H1 (cell line): ENCODE measurements at regions not wholly inside any gene's neighbourhood (a gene's known extent, or its start where the extent isn't known, plus 50 kb on each side); places are given as distances from the start of the nearest gene placed in this dataset.

Source experiments
- CTCF ChIA-PET: fragments of 300-600 bp; sonication (Branson Sonifier 250); formaldehyde crosslinking; loops from one replicate; lab custom pipeline; 2021; ENCODE audit not compliant: partially characterized antibody; lab: Charles Lee
- POLR2A ChIA-PET: fragments of 300-600 bp; sonication (Branson Sonifier 250); formaldehyde crosslinking; loops from one replicate; lab custom pipeline; 2021; ENCODE audit warnings: inconsistent platforms; ENCODE audit not compliant: partially characterized antibody; lab: Charles Lee
- DNase-seq, 2 experiments: peaks; one replicate each; pipeline versions ENCODE4 v3.0.0 to v3.0.0-alpha.2; 2010 to 2022; ENCODE audit warnings: low spot score in 2 of 2, low read depth in 1 of 2, mixed read lengths in 1 of 2
- FAIRE-seq: peaks from 2 replicates; lab custom pipeline; 2011; peaks lifted over from hg19 to GRCh38; lab: Jason Lieb, UNC
- H2AFZ ChIP-seq: 2 replicates; pipeline ENCODE4 v1.8.1; 2012; ENCODE audit warnings: low read length, inconsistent platforms
- H2AK5ac ChIP-seq: 2 replicates; pipeline ENCODE4 v1.6.1; 2013; ENCODE audit warnings: low read depth, low read length
- H2BK120ac ChIP-seq: replicated peaks from 2 replicates; pipeline ENCODE3; 2013; ENCODE audit warnings: low read depth, low read length, inconsistent platforms
- H2BK12ac ChIP-seq: 2 replicates; pipeline ENCODE4 v1.6.1; 2013; ENCODE audit warnings: low read depth, low read length
- H2BK15ac ChIP-seq: 2 replicates; pipeline ENCODE4 v1.6.1; 2013; ENCODE audit warnings: low read length
- H2BK20ac ChIP-seq: 2 replicates; pipeline ENCODE4 v1.6.1; 2013; ENCODE audit warnings: low read length
- H2BK5ac ChIP-seq: 2 replicates; pipeline ENCODE4 v1.6.1; 2013; ENCODE audit warnings: low read depth, low read length
- H3K14ac ChIP-seq: 2 replicates; pipeline ENCODE4 v1.6.1; 2013; ENCODE audit warnings: inconsistent platforms; ENCODE audit not compliant: insufficient read length
- H3K18ac ChIP-seq: 2 replicates; pipeline ENCODE4 v1.6.1; 2013; ENCODE audit warnings: low read length; ENCODE audit errors: extremely low read depth
- H3K23ac ChIP-seq: 2 replicates; pipeline ENCODE4 v1.6.1; 2013; ENCODE audit warnings: inconsistent platforms; ENCODE audit not compliant: insufficient read length
- H3K23me2 ChIP-seq: 2 replicates; pipeline ENCODE4 v1.6.1; 2013; ENCODE audit warnings: low read depth, low read length
- H3K27ac ChIP-seq: 2 replicates; pipeline ENCODE4 v1.6.1; 2011; ENCODE audit warnings: low read depth, low read length, inconsistent platforms
- H3K27me3 ChIP-seq, 4 experiments: replicated peaks in 1 of 4; 1 replicate in 1 of 4; 2 replicates in 3 of 4; pipeline versions ENCODE4 v1.6.1 to v1.8.1; 2011 to 2013; ENCODE audit warnings: low read length in 3 of 4, mild to moderate bottlenecking in 3 of 4, inconsistent platforms in 2 of 4, mixed read lengths in 2 of 4, moderate library complexity in 1 of 4; ENCODE audit not compliant: control insufficient read depth in 3 of 4, insufficient read depth in 3 of 4; ENCODE audit errors: extremely low read depth in 1 of 4
- H3K36me3 ChIP-seq, 4 experiments: 2 replicates each; pipeline versions ENCODE4 v1.6.1 to v1.8.1; 2011 to 2013; ENCODE audit warnings: mild to moderate bottlenecking in 4 of 4, low read length in 3 of 4, moderate library complexity in 2 of 4, control low read depth in 1 of 4, inconsistent platforms in 1 of 4; ENCODE audit not compliant: insufficient read depth in 4 of 4, control insufficient read depth in 2 of 4
- H3K4ac ChIP-seq: replicated peaks from 2 replicates; pipeline ENCODE3; 2013; ENCODE audit warnings: low read length, low read depth, mixed read lengths, inconsistent platforms; ENCODE audit not compliant: insufficient read length
- H3K4me1 ChIP-seq, 4 experiments: replicated peaks in 1 of 4; 1 replicate in 1 of 4; 2 replicates in 3 of 4; pipeline versions ENCODE4 v1.6.1 to v1.8.1; 2011 to 2013; ENCODE audit warnings: low read length in 3 of 4, inconsistent platforms in 2 of 4, mixed read lengths in 1 of 4; ENCODE audit not compliant: insufficient read depth in 4 of 4, control insufficient read depth in 3 of 4
- H3K4me2 ChIP-seq, 2 experiments: 2 replicates each; pipeline versions ENCODE4 v1.6.1 to v1.8.1; 2011 to 2013; ENCODE audit warnings: low read depth in 2 of 2, low read length in 2 of 2, control low read depth in 1 of 2, inconsistent platforms in 1 of 2, mild to moderate bottlenecking in 1 of 2; ENCODE audit not compliant: insufficient read depth in 1 of 2
- H3K4me3 ChIP-seq, 4 experiments: fragments of 200-600, 300-600 bp in 1 of 4; sonication (generic), shearing (Covaris generic), sonication (Bioruptor Twin) in 1 of 4; 2 replicates each; pipeline versions ENCODE4 v1.5.1 to v1.8.1; 2011 to 2016; ENCODE audit warnings: low read length in 4 of 4, low read depth in 3 of 4, control low read depth in 2 of 4, inconsistent platforms in 2 of 4, mild to moderate bottlenecking in 2 of 4, mixed read lengths in 1 of 4, moderate library complexity in 1 of 4; ENCODE audit not compliant: insufficient read depth in 2 of 4; ENCODE audit errors: extremely low read depth in 1 of 4
- H3K56ac ChIP-seq: replicated peaks from 2 replicates; pipeline ENCODE3; 2013; ENCODE audit warnings: low read depth, mild to moderate bottlenecking, mixed read lengths, low read length, inconsistent platforms; ENCODE audit not compliant: insufficient read length
- H3K79me1 ChIP-seq: 2 replicates; pipeline ENCODE4 v1.6.1; 2013; ENCODE audit warnings: low read depth, low read length, control low read depth
- H3K79me2 ChIP-seq, 2 experiments: 2 replicates each; pipeline versions ENCODE4 v1.6.1 to v1.8.1; 2012 to 2013; ENCODE audit warnings: low read length in 2 of 2, mild to moderate bottlenecking in 2 of 2, inconsistent platforms in 1 of 2; ENCODE audit not compliant: insufficient read depth in 2 of 2, control insufficient read depth in 1 of 2
- H3K9ac ChIP-seq, 4 experiments: replicated peaks in 1 of 4; 1 replicate in 1 of 4; 2 replicates in 3 of 4; pipeline versions ENCODE4 v1.6.1 to v1.8.1; 2011 to 2013; ENCODE audit warnings: low read depth in 3 of 4, low read length in 3 of 4, control low read depth in 2 of 4, mild to moderate bottlenecking in 2 of 4, moderate library complexity in 2 of 4, inconsistent platforms in 1 of 4; ENCODE audit errors: extremely low read depth in 1 of 4
- H3K9me3 ChIP-seq, 2 experiments: 2 replicates each; pipeline versions ENCODE4 v1.6.1 to v1.8.1; 2012 to 2013; ENCODE audit warnings: mild to moderate bottlenecking in 2 of 2, moderate library complexity in 2 of 2, control low read depth in 1 of 2, inconsistent platforms in 1 of 2, low read depth in 1 of 2, low read length in 1 of 2, mixed read lengths in 1 of 2; ENCODE audit not compliant: insufficient read depth in 2 of 2
- H4K20me1 ChIP-seq, 2 experiments: replicated peaks in 1 of 2; 2 replicates each; pipeline versions ENCODE3 to v1.8.1; 2011 to 2013; ENCODE audit warnings: inconsistent platforms in 2 of 2, low read length in 2 of 2, mild to moderate bottlenecking in 1 of 2; ENCODE audit not compliant: insufficient read depth in 2 of 2, control insufficient read depth in 1 of 2
- H4K5ac ChIP-seq: 2 replicates; pipeline ENCODE4 v1.6.1; 2013; ENCODE audit warnings: low read length, low read depth, mixed read lengths, inconsistent platforms; ENCODE audit not compliant: insufficient read length
- H4K8ac ChIP-seq: 2 replicates; pipeline ENCODE4 v1.8.0; 2013; ENCODE audit warnings: mild to moderate bottlenecking, moderate library complexity, low read length, inconsistent platforms; ENCODE audit not compliant: insufficient read depth; ENCODE audit errors: extremely low read depth
- H4K91ac ChIP-seq: replicated peaks from 2 replicates; pipeline ENCODE3; 2013; ENCODE audit warnings: low read length, mixed read lengths, inconsistent platforms; ENCODE audit not compliant: insufficient read length
- BCL11A ChIP-seq, 2 experiments: IDR thresholded peaks; one replicate each; pipeline ENCODE4 v1.6.1; 2011; ENCODE audit warnings: low read depth in 2 of 2, low read length in 2 of 2, mild to moderate bottlenecking in 2 of 2
- BRCA1 ChIP-seq: IDR thresholded peaks from 2 replicates; pipeline ENCODE4 v1.6.1; 2012; ENCODE audit warnings: low read depth, low read length, improper control_type of control experiment
- CTBP2 ChIP-seq: IDR thresholded peaks from 2 replicates; pipeline ENCODE4 v1.7.0; 2011; ENCODE audit warnings: borderline replicate concordance, mild to moderate bottlenecking, moderate library complexity, mixed read lengths, low read length; ENCODE audit not compliant: insufficient read depth, insufficient read length
- EGR1 ChIP-seq: IDR thresholded peaks from 2 replicates; pipeline ENCODE4 v1.6.1; 2011; ENCODE audit warnings: low read depth, low read length, borderline replicate concordance
- WGBS, 2 experiments: shearing (Covaris generic) in 1 of 2; methylation state at CpG; one replicate each; pipeline versions ENCODE4 v1.1.6 to v1.1.7; 2013 to 2015; ENCODE audit warnings: low lambda C conversion rate in 2 of 2, mixed read lengths in 2 of 2, inconsistent platforms in 1 of 2, low coverage in 1 of 2, missing lambda C conversion rate in 1 of 2; ENCODE audit not compliant: insufficient replicate concordance in 2 of 2, insufficient coverage in 1 of 2, insufficient read length in 1 of 2; ENCODE audit errors: extremely low coverage in 1 of 2, missing lambda C conversion rate in 1 of 2; 5-methylcytosine and 5-hydroxymethylcytosine counted together

DNA sequence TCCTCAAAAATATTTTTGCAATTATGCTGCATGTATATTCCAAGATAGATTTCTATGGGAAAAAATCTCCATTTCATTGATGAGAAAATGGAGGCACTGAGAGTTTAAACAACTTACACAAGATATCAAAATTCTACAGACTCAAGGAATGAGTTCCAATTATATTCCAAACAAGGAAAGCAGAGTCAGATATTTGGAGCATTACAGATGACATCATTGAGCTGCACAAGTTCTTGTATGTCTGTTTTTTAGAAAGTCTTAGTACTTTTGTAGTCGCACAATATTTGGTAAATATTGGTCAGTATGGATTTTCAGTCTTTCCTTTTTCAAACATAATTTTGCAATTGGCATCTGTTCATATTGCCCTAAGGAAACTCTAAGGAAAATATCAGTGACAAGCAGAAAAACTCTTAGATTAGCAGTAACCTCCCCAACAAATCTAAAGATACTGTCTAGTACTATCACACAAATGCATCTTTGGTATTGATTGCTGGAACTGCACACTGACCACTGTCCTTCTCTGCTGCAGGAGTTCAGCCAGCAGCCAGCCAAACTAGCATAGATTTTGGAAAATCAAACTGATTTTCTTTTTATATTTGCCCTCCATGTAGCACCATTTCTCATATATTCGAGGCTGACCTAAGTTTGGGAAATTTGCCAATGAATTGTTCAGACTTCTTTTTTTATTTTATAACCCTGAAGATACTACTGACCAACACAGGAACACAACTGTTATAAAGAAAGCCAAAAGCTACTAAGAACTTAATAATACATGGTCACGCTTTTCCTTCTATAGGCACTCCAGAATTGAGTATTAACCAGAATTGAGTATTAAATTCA is 51.7 kb upstream of the TBX18 start:
- no peaks in the 10 kb centered on the region for H3K36me3 ChIP-seq
- H3K4me3 ChIP-seq, result no peak overlapping the region
- no peak overlapping the region for H2BK5ac ChIP-seq
- H3K56ac ChIP-seq, result no peak overlapping the region
- H2AK5ac ChIP-seq, result no peak overlapping the region
- H2BK20ac ChIP-seq, result no peak overlapping the region
- H4K20me1 ChIP-seq, result no peaks in the 10 kb centered on the region
- FAIRE-seq (no peak), DNase-seq (no peak)
- no peak overlapping the region for H4K91ac ChIP-seq
- no peaks in the 10 kb centered on the region for H3K79me2 ChIP-seq
- ChIA-PET CTCF (interaction anchor here (0.7 kb wide), 1 partner anchor 305 kb away, joined by 3 read pairs; no protein-coding TSS in a partner anchor), POLR2A (no interaction called here)
- no peak overlapping the region for H2BK12ac ChIP-seq
- no peak overlapping the region for H2BK120ac ChIP-seq
- no peaks in the 10 kb centered on the region for H3K23me2 ChIP-seq
- no peak overlapping the region for H4K8ac ChIP-seq
- no peak overlapping the region for H3K27ac ChIP-seq
- no peak overlapping the region for H3K4me2 ChIP-seq
- WGBS, 2 experiments, result 85% methylated on average over 3 of the region's 3 CpGs; no CpG with 5 or more reads in 1 of the 2 experiments
- H3K27me3 ChIP-seq, result no peaks in the 10 kb centered on the region
- H3K9me3 ChIP-seq, result no peaks in the 10 kb centered on the region
- no peak overlapping the region for H3K4ac ChIP-seq
- no peak overlapping the region for H4K5ac ChIP-seq
- no peak overlapping the region for H3K23ac ChIP-seq
- no peaks in the 10 kb centered on the region for H3K79me1 ChIP-seq
- no peak overlapping the region for H3K14ac ChIP-seq
- no peaks in the 10 kb centered on the region for H3K4me1 ChIP-seq
- H2AFZ ChIP-seq, result no peak overlapping the region
- no peak overlapping the region for H2BK15ac ChIP-seq
- no peak overlapping the region for H3K18ac ChIP-seq
- H3K9ac ChIP-seq, result no peak overlapping the region
- TF ChIP-seq BCL11A (IDR thresholded peaks at IDR 0.05; ENCODE audit: low read depth in 2 of 2, low read length in 2 of 2) (no peak), CTBP2 (no peak), BRCA1 (no peak), EGR1 (no peak)
- TF ChIP-seq, all 59 proteins: peak for 0
